Panc1 (cell line): ENCODE measurements at regions not wholly inside any gene's neighbourhood (a gene's known extent, or its start where the extent isn't known, plus 50 kb on each side); places are given as distances from the start of the nearest gene placed in this dataset.

Source experiments
- ATAC-seq: fragments of 200-7000 bp; cut with Tn5 transposase; 2 replicates; pipeline ENCODE4 v1.9.1; 2020; ENCODE audit warnings: mild to moderate bottlenecking, moderate library complexity
- BruUV-seq: library from RNA; stranded (reverse); fragments of 400-500 nt; replicated peaks from 2 replicates; lab custom pipeline; 2021; lab: Mats Ljungman, UMichigan
- CTCF ChIA-PET: fragments of 300-600 bp; sonication (Branson Sonifier 250); formaldehyde crosslinking; loops from one replicate; lab custom pipeline; 2022; ENCODE audit warnings: antibody characterized with exemption; lab: Charles Lee
- POLR2A ChIA-PET: fragments of 300-600 bp; sonication (Branson Sonifier 250); formaldehyde crosslinking; loops from one replicate; lab custom pipeline; 2022; ENCODE audit warnings: antibody characterized with exemption; lab: Charles Lee
- DNase-seq: peaks from one replicate; pipeline ENCODE4 v3.0.0-alpha.2; 2010; ENCODE audit warnings: low read depth, low spot score
- H3K27ac ChIP-seq: 2 replicates; pipeline ENCODE4 v1.5.1; 2011; ENCODE audit warnings: mild to moderate bottlenecking, low read length, inconsistent platforms
- H3K27me3 ChIP-seq: fragments of 200-500 bp; sonication (Bioruptor generic); 2 replicates; pipeline ENCODE4 v1.6.0; 2014; ENCODE audit warnings: low read length, inconsistent platforms; ENCODE audit not compliant: control insufficient read depth, insufficient read depth
- H3K36me3 ChIP-seq: fragments of 200-500 bp; sonication (Bioruptor generic); 2 replicates; pipeline ENCODE4 v1.5.1; 2014; ENCODE audit warnings: inconsistent platforms, mild to moderate bottlenecking, low read length, moderate library complexity; ENCODE audit not compliant: control insufficient read depth, insufficient read depth
- H3K4me1 ChIP-seq: 2 replicates; pipeline ENCODE4 v1.5.1; 2011; ENCODE audit warnings: inconsistent platforms, mild to moderate bottlenecking, low read length, moderate library complexity; ENCODE audit not compliant: control insufficient read depth, insufficient read depth
- H3K4me3 ChIP-seq, 2 experiments: 2 replicates each; pipeline ENCODE4 v1.5.1; 2011 to 2012; ENCODE audit warnings: low read depth in 2 of 2, low read length in 2 of 2, mild to moderate bottlenecking in 2 of 2, inconsistent platforms in 1 of 2, moderate library complexity in 1 of 2
- H3K9me3 ChIP-seq: fragments of 200-500 bp; sonication (Bioruptor generic); 2 replicates; pipeline ENCODE4 v1.5.1; 2014; ENCODE audit warnings: low read depth, mild to moderate bottlenecking, inconsistent platforms, low read length, moderate library complexity; ENCODE audit not compliant: control insufficient read depth, insufficient read depth
- POLR2AphosphoS5 ChIP-seq: IDR thresholded peaks from 2 replicates; pipeline ENCODE4 v1.6.1; 2012; ENCODE audit warnings: mild to moderate bottlenecking, low read depth, low read length, moderate library complexity
- SIN3A ChIP-seq: IDR thresholded peaks from 2 replicates; pipeline ENCODE4 v1.6.1; 2012; ENCODE audit warnings: low read depth, mild to moderate bottlenecking, low read length, moderate library complexity, borderline replicate concordance; ENCODE audit not compliant: insufficient read depth
- TCF7L2 ChIP-seq: IDR thresholded peaks from 2 replicates; pipeline ENCODE4 v1.6.1; 2011; ENCODE audit warnings: mild to moderate bottlenecking, low read depth, low read length, inconsistent platforms
- in situ Hi-C: cut with HindIII; loops from 2 replicates; pipeline ENCODE4 v1.10.0; 2016; ENCODE audit warnings: low sequenced_read_pairs, low pct_unique_long_range_greater_than_20kb
- intact Hi-C: fragments of 100-400 bp; cut with micrococcal nuclease; formaldehyde crosslinking; loops from one replicate; pipeline ENCODE4 v1.10.0; 2022; ENCODE audit not compliant: unreplicated experiment
- TF ChIP-seq, protein P1 (sequence below): fragments of 450-650 bp; IDR thresholded peaks from 2 replicates; pipeline ENCODE4 v1.5.1; 2017; ENCODE audit warnings: mild to moderate bottlenecking
- TF ChIP-seq, protein P2 (sequence below), 2 experiments: IDR thresholded peaks; 2 replicates each; pipeline ENCODE4 v1.6.1; 2011 to 2012; ENCODE audit warnings: low read depth in 2 of 2, control low read depth in 1 of 2, low read length in 1 of 2, mild to moderate bottlenecking in 1 of 2, moderate library complexity in 1 of 2; ENCODE audit not compliant: insufficient read depth in 1 of 2

DNA sequence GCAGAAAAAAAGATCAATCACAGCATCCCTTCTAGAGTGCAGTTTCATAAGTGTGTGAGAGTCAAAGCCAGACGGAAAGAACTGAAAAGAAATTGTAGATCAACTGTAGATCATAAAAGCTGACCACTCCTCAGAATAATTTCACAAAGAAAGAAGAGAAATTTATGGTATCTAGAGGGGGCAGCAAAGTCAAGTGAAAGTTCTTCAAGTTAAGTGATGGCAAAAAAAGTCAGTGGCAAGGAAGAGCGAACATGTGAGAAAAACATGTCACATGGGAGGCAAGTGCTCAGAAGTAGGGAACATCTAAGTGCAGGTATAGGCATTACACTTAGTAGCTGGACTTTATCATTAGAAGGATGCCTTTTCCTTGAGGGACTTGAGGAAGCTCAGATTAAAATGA lies 245.1 kb upstream of the ISL1 start:
- H3K9me3 ChIP-seq: no peaks in the 10 kb centered on the region
- no TSS peak for BruUV-seq
- ATAC-seq (no peak), DNase-seq (no peak)
- TF ChIP-seq TCF7L2: no peak
- TF ChIP-seq POLR2AphosphoS5: no peak
- no peak for TF ChIP-seq SIN3A
- TF ChIP-seq, protein P1, sequence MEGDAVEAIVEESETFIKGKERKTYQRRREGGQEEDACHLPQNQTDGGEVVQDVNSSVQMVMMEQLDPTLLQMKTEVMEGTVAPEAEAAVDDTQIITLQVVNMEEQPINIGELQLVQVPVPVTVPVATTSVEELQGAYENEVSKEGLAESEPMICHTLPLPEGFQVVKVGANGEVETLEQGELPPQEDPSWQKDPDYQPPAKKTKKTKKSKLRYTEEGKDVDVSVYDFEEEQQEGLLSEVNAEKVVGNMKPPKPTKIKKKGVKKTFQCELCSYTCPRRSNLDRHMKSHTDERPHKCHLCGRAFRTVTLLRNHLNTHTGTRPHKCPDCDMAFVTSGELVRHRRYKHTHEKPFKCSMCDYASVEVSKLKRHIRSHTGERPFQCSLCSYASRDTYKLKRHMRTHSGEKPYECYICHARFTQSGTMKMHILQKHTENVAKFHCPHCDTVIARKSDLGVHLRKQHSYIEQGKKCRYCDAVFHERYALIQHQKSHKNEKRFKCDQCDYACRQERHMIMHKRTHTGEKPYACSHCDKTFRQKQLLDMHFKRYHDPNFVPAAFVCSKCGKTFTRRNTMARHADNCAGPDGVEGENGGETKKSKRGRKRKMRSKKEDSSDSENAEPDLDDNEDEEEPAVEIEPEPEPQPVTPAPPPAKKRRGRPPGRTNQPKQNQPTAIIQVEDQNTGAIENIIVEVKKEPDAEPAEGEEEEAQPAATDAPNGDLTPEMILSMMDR: no peak
- TF ChIP-seq, protein P2, sequence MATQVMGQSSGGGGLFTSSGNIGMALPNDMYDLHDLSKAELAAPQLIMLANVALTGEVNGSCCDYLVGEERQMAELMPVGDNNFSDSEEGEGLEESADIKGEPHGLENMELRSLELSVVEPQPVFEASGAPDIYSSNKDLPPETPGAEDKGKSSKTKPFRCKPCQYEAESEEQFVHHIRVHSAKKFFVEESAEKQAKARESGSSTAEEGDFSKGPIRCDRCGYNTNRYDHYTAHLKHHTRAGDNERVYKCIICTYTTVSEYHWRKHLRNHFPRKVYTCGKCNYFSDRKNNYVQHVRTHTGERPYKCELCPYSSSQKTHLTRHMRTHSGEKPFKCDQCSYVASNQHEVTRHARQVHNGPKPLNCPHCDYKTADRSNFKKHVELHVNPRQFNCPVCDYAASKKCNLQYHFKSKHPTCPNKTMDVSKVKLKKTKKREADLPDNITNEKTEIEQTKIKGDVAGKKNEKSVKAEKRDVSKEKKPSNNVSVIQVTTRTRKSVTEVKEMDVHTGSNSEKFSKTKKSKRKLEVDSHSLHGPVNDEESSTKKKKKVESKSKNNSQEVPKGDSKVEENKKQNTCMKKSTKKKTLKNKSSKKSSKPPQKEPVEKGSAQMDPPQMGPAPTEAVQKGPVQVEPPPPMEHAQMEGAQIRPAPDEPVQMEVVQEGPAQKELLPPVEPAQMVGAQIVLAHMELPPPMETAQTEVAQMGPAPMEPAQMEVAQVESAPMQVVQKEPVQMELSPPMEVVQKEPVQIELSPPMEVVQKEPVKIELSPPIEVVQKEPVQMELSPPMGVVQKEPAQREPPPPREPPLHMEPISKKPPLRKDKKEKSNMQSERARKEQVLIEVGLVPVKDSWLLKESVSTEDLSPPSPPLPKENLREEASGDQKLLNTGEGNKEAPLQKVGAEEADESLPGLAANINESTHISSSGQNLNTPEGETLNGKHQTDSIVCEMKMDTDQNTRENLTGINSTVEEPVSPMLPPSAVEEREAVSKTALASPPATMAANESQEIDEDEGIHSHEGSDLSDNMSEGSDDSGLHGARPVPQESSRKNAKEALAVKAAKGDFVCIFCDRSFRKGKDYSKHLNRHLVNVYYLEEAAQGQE (IDR thresholded peaks at IDR 0.05; ENCODE audit: insufficient read depth in 1 of 2, low read depth in 2 of 2, low read length in 1 of 2): no peak
- POLR2A ChIA-PET: interaction anchor here (0.6 kb wide), 1 partner anchor 11 kb away, joined by 4 read pairs; no protein-coding TSS in a partner anchor
- no peaks in the 10 kb centered on the region for H3K27me3 ChIP-seq
- CTCF ChIA-PET: no interaction called here
- no peaks in the 10 kb centered on the region for H3K4me1 ChIP-seq
- intact Hi-C loops (no loop called here), in situ Hi-C loops (no loop called here)
- H3K36me3 ChIP-seq: no peaks in the 10 kb centered on the region
- H3K4me3 ChIP-seq: no peak overlapping the region
- no peak overlapping the region for H3K27ac ChIP-seq

DNA sequence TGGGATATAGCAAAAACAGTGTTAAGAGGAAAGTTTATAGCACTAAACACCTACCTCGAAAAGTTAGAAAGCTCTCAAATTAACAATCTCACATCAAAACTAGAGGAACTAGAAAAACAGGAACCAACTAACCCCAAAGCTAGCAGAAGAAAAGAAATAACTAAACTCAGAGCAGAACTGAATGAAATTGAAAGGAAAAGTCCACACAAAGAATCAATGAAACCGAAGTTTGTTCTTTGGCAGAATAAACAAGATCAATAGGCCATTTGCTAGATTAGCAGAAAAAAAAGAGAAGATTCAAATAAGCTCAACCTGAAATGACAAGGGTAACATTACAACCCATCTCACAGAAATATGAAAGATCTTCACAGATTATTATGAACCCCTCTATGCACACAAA lies 234.8 kb upstream of the ISL1 start:
- Histone ChIP-seq H3K36me3 (no peaks in the 10 kb centered on the region), H3K4me3 (no peak overlapping the region), H3K9me3 (no peaks in the 10 kb centered on the region), H3K4me1 (no peaks in the 10 kb centered on the region), H3K27ac (no peak overlapping the region), H3K27me3 (no peaks in the 10 kb centered on the region)
- BruUV-seq: no TSS peak
- ATAC-seq (no peak), DNase-seq (no peak)
- POLR2A ChIA-PET: no interaction called here
- CTCF ChIA-PET: no interaction called here
- intact Hi-C loops (no loop called here), in situ Hi-C loops (no loop called here)
- TF ChIP-seq, protein P2 (IDR thresholded peaks at IDR 0.05; ENCODE audit: insufficient read depth in 1 of 2, low read depth in 2 of 2, low read length in 1 of 2): no peak
- no peak for TF ChIP-seq SIN3A
- TF ChIP-seq POLR2AphosphoS5: no peak
- no peak for TF ChIP-seq TCF7L2
- TF ChIP-seq, protein P1: no peak
